ENCODE measurements at regions not wholly inside any gene's neighbourhood (a gene's known extent, or its start where the extent isn't known, plus 50 kb on each side); places are given as distances from the start of the nearest gene placed in this dataset.

- DNase-seq, result no peak
- H3K36me3 ChIP-seq (ENCODE audit: low read depth), result no peaks in the 10 kb centered on the region
- no peaks in the 10 kb centered on the region for H3K4me1 ChIP-seq (ENCODE audit: low read depth)
- H3K9me3 ChIP-seq, result no peaks in the 10 kb centered on the region
- no peak overlapping the region for H3K4me3 ChIP-seq
- intact Hi-C loops (cut with DNase I, micrococcal nuclease), result no loop called here
- ATAC-seq, result no peak
- TF ChIP-seq CTCF (IDR thresholded peaks at IDR 0.05), result no peak
These were observed 193.8 kb downstream of the FOXA2 start for GRCh38 chr20:22390543-22390903.

- Histone ChIP-seq H3K4me1 (ENCODE audit: low read depth) (no peaks in the 10 kb centered on the region), H3K4me3 (no peak overlapping the region), H3K36me3 (ENCODE audit: low read depth) (no peaks in the 10 kb centered on the region), H3K9me3 (no peaks in the 10 kb centered on the region)
- ATAC-seq, result no peak
- intact Hi-C loops (cut with DNase I, micrococcal nuclease), result no loop called here
- DNase-seq, result no peak
- no peak for TF ChIP-seq CTCF (IDR thresholded peaks at IDR 0.05)
These were observed 194.4 kb downstream of the FOXA2 start for GRCh38 chr20:22389836-22390542.

DNA sequence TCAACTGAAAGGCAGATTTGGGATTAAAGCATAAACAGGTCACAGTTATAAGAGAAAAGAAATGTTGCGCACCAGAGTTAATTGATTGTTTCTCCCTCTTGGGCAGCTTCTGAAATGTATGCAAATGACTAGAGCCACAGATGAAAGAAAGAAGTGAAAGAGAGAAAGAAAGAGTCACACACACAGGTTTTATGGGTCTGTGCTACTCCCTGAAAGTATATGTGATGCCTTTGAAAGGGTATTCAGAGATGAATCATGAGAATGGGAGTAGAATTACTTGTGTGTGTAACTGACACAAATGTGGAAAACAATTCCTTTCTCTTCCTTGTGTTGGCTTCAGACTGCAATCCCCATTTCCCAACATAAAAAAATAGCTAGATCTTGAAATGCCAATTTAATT is 196.9 kb downstream of the FOXA2 start:
- H3K4me3 ChIP-seq, result no peak overlapping the region
- no peaks in the 10 kb centered on the region for H3K9me3 ChIP-seq
- TF ChIP-seq CTCF (IDR thresholded peaks at IDR 0.05), result no peak
- intact Hi-C loops (cut with DNase I, micrococcal nuclease), result no loop called here
- ATAC-seq, result no peak
- DNase-seq, result no peak
- no peaks in the 10 kb centered on the region for H3K36me3 ChIP-seq (ENCODE audit: low read depth)
- peaks cover 5% of the 10 kb centered on the region for H3K4me1 ChIP-seq (ENCODE audit: low read depth)

- intact Hi-C loops (cut with DNase I, micrococcal nuclease), result no loop called here
- TF ChIP-seq CTCF (IDR thresholded peaks at IDR 0.05), result no peak
These were observed 198.1 kb downstream of the FOXA2 start for GRCh38 chr20:22386306-22386623.

DNA sequence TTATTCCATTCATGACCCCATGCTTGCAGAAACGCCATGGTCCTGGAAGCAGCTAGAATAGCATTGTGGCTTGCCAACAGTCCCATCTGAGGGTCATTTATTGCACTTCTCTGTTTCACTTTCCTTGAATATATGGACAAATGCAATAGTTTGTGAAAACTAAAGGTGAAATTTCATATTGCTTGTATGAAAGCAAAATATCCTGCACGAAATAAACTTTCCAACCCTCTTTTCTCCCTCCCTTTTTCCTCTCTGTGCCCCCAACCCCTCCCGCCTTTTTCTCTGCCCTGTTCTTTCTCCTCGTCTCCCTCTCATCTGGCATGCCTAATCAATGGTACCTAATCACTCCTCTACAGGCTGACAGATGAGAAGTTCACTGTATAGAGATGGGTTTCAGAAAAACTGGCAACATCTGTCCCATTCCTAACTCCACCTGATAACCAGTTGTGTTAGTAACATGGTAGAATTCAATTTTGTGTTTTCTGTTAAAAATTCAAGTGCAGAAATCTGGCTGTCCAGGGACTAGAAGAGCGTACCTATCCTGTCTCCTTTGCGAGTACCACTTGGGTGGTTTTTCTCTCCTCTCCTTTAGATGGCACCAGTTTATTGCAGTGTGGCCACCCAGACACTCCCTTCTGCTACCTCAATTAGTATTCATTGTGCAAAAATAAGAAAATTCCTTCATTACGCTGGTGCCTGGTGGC is 198.6 kb downstream of the FOXA2 start:
- DNase-seq, result no peak
- no peak overlapping the region for H3K4me3 ChIP-seq
- intact Hi-C loops (cut with DNase I, micrococcal nuclease), result no loop called here
- TF ChIP-seq CTCF (IDR thresholded peaks at IDR 0.05), result no peak
- peaks cover 17% of the 10 kb centered on the region for H3K4me1 ChIP-seq (ENCODE audit: low read depth)
- ATAC-seq, result peak; percentile 70
- no peaks in the 10 kb centered on the region for H3K9me3 ChIP-seq
- no peaks in the 10 kb centered on the region for H3K36me3 ChIP-seq (ENCODE audit: low read depth)

More at GRCh38 chr20:22386306-22386623, 198.1 kb downstream of the FOXA2 start:
- H3K9me3 ChIP-seq, result no peaks in the 10 kb centered on the region
- DNase-seq (no peak), ATAC-seq (no peak)
- H3K4me3 ChIP-seq, result no peak overlapping the region
- no peaks in the 10 kb centered on the region for H3K36me3 ChIP-seq (ENCODE audit: low read depth)
- H3K4me1 ChIP-seq (ENCODE audit: low read depth), result peaks cover 16% of the 10 kb centered on the region
